H9 (cell line): ENCODE measurements at regions not wholly inside any gene's neighbourhood (a gene's known extent, or its start where the extent isn't known, plus 50 kb on each side); places are given as distances from the start of the nearest gene placed in this dataset.

Source experiments
- DNase-seq: peaks from one replicate; pipeline ENCODE4 v3.0.0-alpha.2; 2017
- H2AFZ ChIP-seq: one replicate; pipeline ENCODE4 v1.6.1; 2013; ENCODE audit warnings: mild to moderate bottlenecking, low read length, control low read depth, moderate library complexity
- H2AK5ac ChIP-seq: 2 replicates; pipeline ENCODE4 v1.6.1; 2013; ENCODE audit warnings: low read length, control low read depth, mixed read lengths; ENCODE audit not compliant: insufficient read length
- H2BK120ac ChIP-seq: one replicate; pipeline ENCODE4 v1.6.1; 2013; ENCODE audit warnings: low read depth, mild to moderate bottlenecking, low read length, control low read depth, inconsistent platforms; ENCODE audit not compliant: poor library complexity, severe bottlenecking
- H2BK12ac ChIP-seq: 2 replicates; pipeline ENCODE4 v1.6.1; 2013; ENCODE audit warnings: low read length, control low read depth, mixed read lengths, low read depth; ENCODE audit not compliant: insufficient read length
- H2BK15ac ChIP-seq: 2 replicates; pipeline ENCODE4 v1.6.1; 2013; ENCODE audit warnings: low read depth, low read length, control low read depth
- H2BK20ac ChIP-seq: one replicate; pipeline ENCODE4 v1.6.1; 2013; ENCODE audit warnings: low read depth, mild to moderate bottlenecking, low read length, control low read depth, inconsistent platforms; ENCODE audit not compliant: poor library complexity, severe bottlenecking
- H2BK5ac ChIP-seq: 2 replicates; pipeline ENCODE4 v1.6.1; 2013; ENCODE audit warnings: low read length, control low read depth, mixed read lengths; ENCODE audit not compliant: insufficient read length
- H3K14ac ChIP-seq: 2 replicates; pipeline ENCODE4 v1.6.1; 2013; ENCODE audit warnings: low read length, control low read depth; ENCODE audit not compliant: insufficient read depth
- H3K18ac ChIP-seq: 2 replicates; pipeline ENCODE4 v1.6.1; 2013; ENCODE audit warnings: low read depth, mild to moderate bottlenecking, mixed read lengths, low read length, control low read depth; ENCODE audit not compliant: insufficient read length
- H3K23ac ChIP-seq: 2 replicates; pipeline ENCODE4 v1.6.1; 2013; ENCODE audit warnings: low read length, control low read depth, mixed read lengths, low read depth; ENCODE audit not compliant: insufficient read length
- H3K23me2 ChIP-seq: 2 replicates; pipeline ENCODE4 v1.6.1; 2013; ENCODE audit warnings: low read depth, mild to moderate bottlenecking, mixed read lengths, low read length, control low read depth; ENCODE audit not compliant: insufficient read length, poor library complexity, severe bottlenecking
- H3K27ac ChIP-seq: 2 replicates; pipeline ENCODE4 v1.5.1; 2013; ENCODE audit warnings: low read length, control low read depth, mixed read lengths, low read depth; ENCODE audit not compliant: insufficient read length
- H3K27me3 ChIP-seq: 2 replicates; pipeline ENCODE4 v1.6.1; 2013; ENCODE audit warnings: low read length, control low read depth, inconsistent platforms; ENCODE audit not compliant: insufficient read depth
- H3K4ac ChIP-seq: 2 replicates; pipeline ENCODE4 v1.6.1; 2013; ENCODE audit warnings: low read depth, mild to moderate bottlenecking, control low read depth, inconsistent platforms, low read length, moderate library complexity
- H3K4me1 ChIP-seq: 2 replicates; pipeline ENCODE4 v1.6.1; 2013; ENCODE audit warnings: low read length, control low read depth, inconsistent platforms; ENCODE audit not compliant: insufficient read depth
- H3K4me2 ChIP-seq: 2 replicates; pipeline ENCODE4 v1.6.1; 2013; ENCODE audit warnings: low read length, control low read depth, mixed read lengths; ENCODE audit not compliant: insufficient read length, insufficient read depth
- H3K56ac ChIP-seq: 2 replicates; pipeline ENCODE4 v1.6.1; 2013; ENCODE audit warnings: low read depth, mild to moderate bottlenecking, mixed read lengths, low read length, control low read depth; ENCODE audit not compliant: insufficient read length
- H3K79me1 ChIP-seq: 2 replicates; pipeline ENCODE4 v1.6.1; 2013; ENCODE audit warnings: low read depth, mild to moderate bottlenecking, moderate library complexity, low read length, control low read depth, inconsistent platforms; ENCODE audit not compliant: insufficient read depth, poor library complexity, severe bottlenecking
- H3K79me2 ChIP-seq: 2 replicates; pipeline ENCODE4 v1.6.1; 2013; ENCODE audit warnings: low read length, control low read depth, inconsistent platforms; ENCODE audit not compliant: insufficient read depth
- H3K9ac ChIP-seq: 2 replicates; pipeline ENCODE4 v1.6.1; 2013; ENCODE audit warnings: low read length, control low read depth, mixed read lengths; ENCODE audit not compliant: insufficient read length; ENCODE audit errors: extremely low read depth
- H3K9me3 ChIP-seq: one replicate; pipeline ENCODE4 v1.6.1; 2013; ENCODE audit warnings: low read depth, low read length, inconsistent platforms; ENCODE audit not compliant: control insufficient read depth
- H3T11ph ChIP-seq: one replicate; pipeline ENCODE4 v1.6.1; 2013; ENCODE audit warnings: mild to moderate bottlenecking, low read length, control low read depth, inconsistent platforms
- H4K20me1 ChIP-seq: one replicate; pipeline ENCODE4 v1.6.1; 2013; ENCODE audit not compliant: control insufficient read depth, insufficient read length, insufficient read depth
- H4K5ac ChIP-seq: 2 replicates; pipeline ENCODE4 v1.6.1; 2013; ENCODE audit warnings: low read depth, mild to moderate bottlenecking, mixed read lengths, low read length, control low read depth; ENCODE audit not compliant: insufficient read length
- H4K8ac ChIP-seq: replicated peaks from 2 replicates; pipeline ENCODE4 v1.6.1; 2013; ENCODE audit warnings: low read length, control low read depth, mixed read lengths, low read depth; ENCODE audit not compliant: insufficient read length
- H4K91ac ChIP-seq: 2 replicates; pipeline ENCODE4 v1.6.1; 2013; ENCODE audit warnings: low read depth, mild to moderate bottlenecking, moderate library complexity, mixed read lengths, low read length, control low read depth; ENCODE audit not compliant: insufficient read length
- H3K27ac Mint-ChIP-seq, 3 experiments: 2 replicates in 2 of 3; 3 replicates in 1 of 3; pipeline ENCODE4 v1.8.0; 2020 to 2021; ENCODE audit warnings: mixed read lengths in 3 of 3, mild to moderate bottlenecking in 1 of 3, moderate library complexity in 1 of 3
- H3K27me3 Mint-ChIP-seq: 2 replicates; pipeline ENCODE4 v1.8.0; 2021; ENCODE audit warnings: low read depth, mild to moderate bottlenecking, moderate library complexity, mixed read lengths
- H3K36me3 Mint-ChIP-seq, 3 experiments: 2 replicates in 2 of 3; 3 replicates in 1 of 3; pipeline ENCODE4 v1.8.0; 2020 to 2021; ENCODE audit warnings: low read depth in 3 of 3, mixed read lengths in 3 of 3; ENCODE audit not compliant: insufficient read depth in 1 of 3
- H3K4me1 Mint-ChIP-seq, 2 experiments: 2 replicates each; pipeline ENCODE4 v1.8.0; 2020; ENCODE audit warnings: mixed read lengths in 2 of 2
- H3K4me3 Mint-ChIP-seq, 2 experiments: 2 replicates in 1 of 2; 3 replicates in 1 of 2; pipeline ENCODE4 v1.8.0; 2020 to 2021; ENCODE audit warnings: mild to moderate bottlenecking in 2 of 2, mixed read lengths in 2 of 2, moderate library complexity in 1 of 2
- H3K9me3 Mint-ChIP-seq, 2 experiments: 2 replicates in 1 of 2; 3 replicates in 1 of 2; pipeline ENCODE4 v1.8.0; 2020; ENCODE audit warnings: mild to moderate bottlenecking in 2 of 2, mixed read lengths in 2 of 2, moderate library complexity in 1 of 2
- WGBS: extraction: QIAGEN DNeasy Blood & Tissue Kit; methylation state at CpG from one replicate; pipeline ENCODE4 v1.1.7; 2013; ENCODE audit warnings: missing lambda C conversion rate, low lambda C conversion rate, mixed read lengths; ENCODE audit not compliant: insufficient read length; ENCODE audit errors: extremely low coverage; 5-methylcytosine and 5-hydroxymethylcytosine counted together
- TF ChIP-seq, protein P1 (sequence below): fragments of 200-600 bp; sonication (generic); conservative IDR thresholded peaks from 3 replicates; pipeline ENCODE4 v1.8.0; 2021; ENCODE audit warnings: antibody characterized with exemption, mild to moderate bottlenecking

DNA sequence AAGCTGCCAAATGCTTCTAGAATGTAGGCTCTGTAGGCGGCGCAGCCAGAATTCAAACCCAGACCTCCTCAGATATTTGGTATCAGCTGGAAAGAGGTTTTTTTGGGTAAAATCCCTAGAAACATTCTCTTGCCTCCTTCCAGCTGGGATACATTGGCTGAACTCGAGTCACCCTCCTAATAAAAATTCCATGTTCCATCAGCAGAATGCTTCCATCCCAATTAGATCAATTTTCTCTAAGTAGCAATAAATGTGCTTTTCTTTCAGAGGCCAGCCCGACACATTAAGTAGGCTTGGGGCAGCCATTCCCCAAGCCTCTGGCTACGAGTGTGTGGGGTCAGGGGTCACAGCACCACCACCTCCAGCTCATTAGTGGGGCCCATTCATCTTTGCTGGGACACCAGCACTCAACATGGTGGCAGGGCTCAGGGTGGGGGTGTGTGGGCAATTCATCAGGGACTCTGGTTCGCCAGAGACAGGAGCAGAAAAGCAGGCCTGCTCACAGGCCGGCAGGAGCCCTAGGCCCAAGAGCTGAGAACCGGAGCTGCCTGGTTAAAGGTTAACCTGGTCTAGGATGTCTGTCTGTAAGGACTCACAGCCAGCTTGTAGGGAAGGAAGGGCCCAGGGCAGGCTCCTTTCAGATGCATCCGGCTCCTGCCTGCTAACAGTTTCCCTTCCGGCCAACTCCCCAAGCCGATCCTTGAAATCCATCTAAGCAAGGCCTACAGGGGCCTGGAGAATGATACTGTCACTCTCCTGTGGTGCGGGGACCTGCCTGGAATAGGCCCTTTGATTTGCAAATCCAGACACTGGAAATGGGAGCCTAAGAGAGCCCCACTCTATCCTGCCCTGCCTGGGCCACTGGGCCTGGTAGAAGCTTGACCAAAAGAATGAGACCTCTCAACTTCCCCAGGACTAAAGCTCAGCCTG is 159.1 kb upstream of the TOP1 start:
- no peak overlapping the region for H2AFZ ChIP-seq
- peak overlapping the region; percentile 64; the same call in 1 of the 2 replicates for H3K14ac ChIP-seq
- H4K8ac ChIP-seq, result no peak overlapping the region
- H3K23ac ChIP-seq, result no peak overlapping the region
- no peak overlapping the region for H2AK5ac ChIP-seq
- DNase-seq, result peak; percentile 47
- no peaks in the 10 kb centered on the region for H3K79me1 ChIP-seq
- no peaks in the 10 kb centered on the region for H3K79me2 ChIP-seq
- TF ChIP-seq, protein P1, sequence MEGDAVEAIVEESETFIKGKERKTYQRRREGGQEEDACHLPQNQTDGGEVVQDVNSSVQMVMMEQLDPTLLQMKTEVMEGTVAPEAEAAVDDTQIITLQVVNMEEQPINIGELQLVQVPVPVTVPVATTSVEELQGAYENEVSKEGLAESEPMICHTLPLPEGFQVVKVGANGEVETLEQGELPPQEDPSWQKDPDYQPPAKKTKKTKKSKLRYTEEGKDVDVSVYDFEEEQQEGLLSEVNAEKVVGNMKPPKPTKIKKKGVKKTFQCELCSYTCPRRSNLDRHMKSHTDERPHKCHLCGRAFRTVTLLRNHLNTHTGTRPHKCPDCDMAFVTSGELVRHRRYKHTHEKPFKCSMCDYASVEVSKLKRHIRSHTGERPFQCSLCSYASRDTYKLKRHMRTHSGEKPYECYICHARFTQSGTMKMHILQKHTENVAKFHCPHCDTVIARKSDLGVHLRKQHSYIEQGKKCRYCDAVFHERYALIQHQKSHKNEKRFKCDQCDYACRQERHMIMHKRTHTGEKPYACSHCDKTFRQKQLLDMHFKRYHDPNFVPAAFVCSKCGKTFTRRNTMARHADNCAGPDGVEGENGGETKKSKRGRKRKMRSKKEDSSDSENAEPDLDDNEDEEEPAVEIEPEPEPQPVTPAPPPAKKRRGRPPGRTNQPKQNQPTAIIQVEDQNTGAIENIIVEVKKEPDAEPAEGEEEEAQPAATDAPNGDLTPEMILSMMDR, result no peak
- H3K9ac ChIP-seq, result no peak overlapping the region
- H4K20me1 ChIP-seq, result no peaks in the 10 kb centered on the region
- no peak overlapping the region for H4K91ac ChIP-seq
- no peak overlapping the region for H3K18ac ChIP-seq
- H3K56ac ChIP-seq, result no peak overlapping the region
- Mint-ChIP-seq H3K4me1 (peaks cover 3 to 12% of the 10 kb centered on the region in 2 experiments), H3K27me3 (peaks cover 2% of the 10 kb centered on the region), H3K4me3 (no peak overlapping the region), H3K9me3 (no peaks in the 10 kb centered on the region), H3K27ac (no peak overlapping the region), H3K36me3 (no peaks in the 10 kb centered on the region; a peak in 2 of 7 replicates)
- no peak overlapping the region for H2BK20ac ChIP-seq
- no peak overlapping the region for H3K27ac ChIP-seq
- no peak overlapping the region for H2BK120ac ChIP-seq
- WGBS, result no CpG with 5 or more reads among the region's 12 CpGs
- H2BK12ac ChIP-seq, result no peak overlapping the region
- H3K4me2 ChIP-seq, result no peak overlapping the region
- H4K5ac ChIP-seq, result no peak overlapping the region
- H2BK5ac ChIP-seq, result no peak overlapping the region
- no peaks in the 10 kb centered on the region for H3K27me3 ChIP-seq
- no peak overlapping the region for H3T11ph ChIP-seq
- H3K9me3 ChIP-seq, result no peaks in the 10 kb centered on the region
- no peak overlapping the region for H2BK15ac ChIP-seq
- H3K23me2 ChIP-seq, result no peaks in the 10 kb centered on the region
- no peak overlapping the region for H3K4ac ChIP-seq
- no peaks in the 10 kb centered on the region; the same call in 1 of the 2 replicates for H3K4me1 ChIP-seq
